ENCODE measurements at regions not wholly inside any gene's neighbourhood (a gene's known extent, or its start where the extent isn't known, plus 50 kb on each side); places are given as distances from the start of the nearest gene placed in this dataset.

GRCh38 chr4:81600520-81601357 is 129.0 kb upstream of the RASGEF1B start:
- peaks cover 0 to 3% (median 0%) of the 10 kb centered on the region in 4 donors for H3K9me3 ChIP-seq (ENCODE audit: control insufficient read depth in 4 of 4, insufficient read depth in 3 of 4, low read length in 3 of 4)
- H3K4me3 ChIP-seq: no peak overlapping the region
- no peak overlapping the region for H3K9ac ChIP-seq (ENCODE audit: insufficient read depth in 1 of 2, low read length in 2 of 2)
- no peak overlapping the region for H3K27ac ChIP-seq (ENCODE audit: low read depth in 1 of 2, low read length in 1 of 2)
- WGBS, 2 donors: 80 to 86% methylated on average over 18 of the region's 18 CpGs
- H3K4me1 ChIP-seq (ENCODE audit: control insufficient read depth in 5 of 5, insufficient read depth in 5 of 5, low read length in 5 of 5): peaks cover 0 to 39% (median 13%) of the 10 kb centered on the region in 5 donors
- DNase-seq: peak; percentile 96 to 98 (median 97)
- H3K36me3 ChIP-seq (ENCODE audit: control insufficient read depth in 4 of 4, insufficient read depth in 4 of 4, low read length in 4 of 4): no peaks in the 10 kb centered on the region
- ATAC-seq (ENCODE audit: insufficient read depth, low FRiP score): peak; percentile 30
- H3K27me3 ChIP-seq (ENCODE audit: control insufficient read depth in 3 of 3, insufficient read depth in 3 of 3, low read length in 2 of 3): no peaks in the 10 kb centered on the region
- TF ChIP-seq CTCF (IDR thresholded peaks at IDR 0.05; ENCODE audit: control extremely low read depth, extremely low read depth): no peak

GRCh38 chr4:81599742-81600380 is 128.2 kb upstream of the RASGEF1B start:
- H3K4me3 ChIP-seq: no peak overlapping the region
- DNase-seq (peak in 2 of 3 donors; percentile 72 to 82), ATAC-seq (ENCODE audit: insufficient read depth, low FRiP score) (no peak)
- H3K27ac ChIP-seq (ENCODE audit: low read depth in 1 of 2, low read length in 1 of 2): no peak overlapping the region
- H3K4me1 ChIP-seq (ENCODE audit: control insufficient read depth in 5 of 5, insufficient read depth in 5 of 5, low read length in 5 of 5): peaks cover 0 to 44% (median 13%) of the 10 kb centered on the region in 5 donors
- no peaks in the 10 kb centered on the region for H3K36me3 ChIP-seq (ENCODE audit: control insufficient read depth in 4 of 4, insufficient read depth in 4 of 4, low read length in 4 of 4)
- TF ChIP-seq CTCF (IDR thresholded peaks at IDR 0.05; ENCODE audit: control extremely low read depth, extremely low read depth): no peak
- no peaks in the 10 kb centered on the region for H3K27me3 ChIP-seq (ENCODE audit: control insufficient read depth in 3 of 3, insufficient read depth in 3 of 3, low read length in 2 of 3)
- no peak overlapping the region for H3K9ac ChIP-seq (ENCODE audit: insufficient read depth in 1 of 2, low read length in 2 of 2)
- WGBS, 2 donors: 81 to 90% methylated on average over 5 of the region's 5 CpGs
- H3K9me3 ChIP-seq (ENCODE audit: control insufficient read depth in 4 of 4, insufficient read depth in 3 of 4, low read length in 3 of 4): peaks cover 0 to 3% (median 0%) of the 10 kb centered on the region in 4 donors

- 39 to 52% methylated on average over 5 of the region's 5 CpGs for WGBS, 2 donors
- H3K27me3 ChIP-seq (ENCODE audit: control insufficient read depth in 3 of 3, insufficient read depth in 3 of 3, low read length in 2 of 3): no peaks in the 10 kb centered on the region
- H3K27ac ChIP-seq (ENCODE audit: low read depth in 1 of 2, low read length in 1 of 2): no peak overlapping the region
- ATAC-seq (ENCODE audit: insufficient read depth, low FRiP score) (no peak), DNase-seq (peak in 1 of 3 donors; percentile 26)
- H3K9me3 ChIP-seq (ENCODE audit: control insufficient read depth in 4 of 4, insufficient read depth in 3 of 4, low read length in 3 of 4): peaks cover 0 to 3% (median 0%) of the 10 kb centered on the region in 4 donors
- no peak overlapping the region for H3K9ac ChIP-seq (ENCODE audit: insufficient read depth in 1 of 2, low read length in 2 of 2)
- TF ChIP-seq CTCF (IDR thresholded peaks at IDR 0.05; ENCODE audit: control extremely low read depth, extremely low read depth): no peak
- H3K4me3 ChIP-seq: no peak overlapping the region
- H3K4me1 ChIP-seq (ENCODE audit: control insufficient read depth in 5 of 5, insufficient read depth in 5 of 5, low read length in 5 of 5): peaks cover 0 to 39% (median 13%) of the 10 kb centered on the region in 5 donors
- H3K36me3 ChIP-seq (ENCODE audit: control insufficient read depth in 4 of 4, insufficient read depth in 4 of 4, low read length in 4 of 4): no peaks in the 10 kb centered on the region
Observed at GRCh38 chr4:81595798-81596610, 124.3 kb upstream of the RASGEF1B start.
